NAMALWA (cell line): ENCODE measurements at regions not wholly inside any gene's neighbourhood (a gene's known extent, or its start where the extent isn't known, plus 50 kb on each side); places are given as distances from the start of the nearest gene placed in this dataset.
"Not testable (repeated sequence)": the region's sequence is repeated elsewhere in the genome, so short reads cannot be mapped to it uniquely, and the experiment has no call there.

Source experiments
- DNase-seq: peaks from one replicate; pipeline ENCODE4 v3.0.0-alpha.2; 2015; ENCODE audit warnings: low spot score

GRCh38 chr7:86592185-86592584 lies 51.5 kb upstream of the GRM3 start:
- no peak for DNase-seq

DNA sequence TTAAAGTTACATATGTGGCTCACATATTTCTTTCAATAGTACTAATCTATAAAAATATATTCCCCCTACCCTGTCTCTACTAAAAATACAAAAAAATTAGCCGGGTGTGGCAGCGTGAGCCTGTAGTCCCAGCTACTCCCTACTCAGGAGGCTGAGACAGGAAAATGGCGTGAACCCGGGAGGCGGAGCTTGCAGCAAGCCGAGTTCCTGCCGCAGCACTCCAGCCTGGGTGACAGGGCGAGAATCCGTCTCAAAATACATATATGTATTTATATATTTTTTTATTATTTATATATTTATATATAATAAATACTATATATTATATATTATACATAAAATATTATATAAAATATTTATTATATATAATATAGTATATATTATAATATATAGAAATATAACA lies 69.7 kb upstream of the GRM3 start:
- no peak for DNase-seq

DNA sequence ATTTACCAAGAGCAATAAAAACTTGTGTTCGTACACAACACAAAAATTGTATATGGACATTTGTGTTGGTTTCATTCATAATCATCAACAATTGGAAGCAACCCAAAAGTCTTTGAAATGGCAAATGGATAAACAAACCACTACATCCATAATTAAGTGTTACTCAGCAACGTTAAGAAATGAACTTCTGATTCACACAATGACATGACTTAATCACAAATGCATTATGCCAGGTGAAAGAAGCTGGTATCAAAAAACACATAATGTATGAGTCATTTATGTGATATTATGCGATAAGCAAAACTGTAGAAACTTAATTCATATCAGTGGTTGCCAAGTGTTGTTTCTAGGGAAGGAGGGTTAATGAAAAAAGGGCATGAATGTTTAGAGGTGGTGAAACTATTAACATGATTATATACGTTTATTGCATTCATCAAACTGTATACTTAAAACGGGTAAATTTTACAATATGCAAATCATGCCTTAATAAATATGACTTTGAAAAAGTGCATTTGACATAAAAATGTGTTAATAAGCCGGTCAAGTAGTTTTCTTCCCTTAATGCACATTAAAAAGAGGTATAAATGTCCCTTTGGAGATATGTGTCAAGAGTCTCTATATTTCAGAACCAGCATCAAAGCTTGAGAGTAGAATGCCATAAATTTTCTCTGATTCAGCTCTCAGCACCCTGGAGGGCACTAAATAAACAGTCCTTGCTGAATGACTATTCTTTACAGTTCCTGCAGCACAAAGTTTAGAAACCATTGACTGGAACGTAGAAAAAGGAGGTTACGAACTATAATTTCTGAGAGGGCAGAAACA lies 84.8 kb upstream of the GRM3 start:
- no peak for DNase-seq

DNA sequence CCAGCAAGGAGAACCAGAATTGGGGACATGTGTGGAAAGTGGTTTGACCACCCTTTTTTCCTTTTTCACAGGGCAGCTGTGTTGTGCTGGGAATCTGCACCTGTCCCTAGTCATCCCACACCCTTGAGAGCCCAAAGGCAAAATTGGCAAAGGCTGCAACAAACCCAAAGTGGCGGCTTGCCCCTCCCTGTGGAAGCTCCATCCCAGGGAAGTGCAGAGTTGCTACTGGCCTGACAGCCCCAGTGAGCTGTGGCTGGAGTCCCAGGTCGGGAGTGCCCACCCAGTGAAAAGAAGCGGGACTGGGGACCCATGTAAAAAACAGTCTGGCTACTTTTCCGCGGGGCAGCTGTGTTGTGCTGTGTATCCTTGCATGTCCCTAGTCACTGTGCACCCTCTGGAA lies 109.1 kb upstream of the GRM3 start:
- no peak for DNase-seq

- no peak for DNase-seq
Observed at GRCh38 chr7:86504229-86504628, 139.5 kb upstream of the GRM3 start.

DNA sequence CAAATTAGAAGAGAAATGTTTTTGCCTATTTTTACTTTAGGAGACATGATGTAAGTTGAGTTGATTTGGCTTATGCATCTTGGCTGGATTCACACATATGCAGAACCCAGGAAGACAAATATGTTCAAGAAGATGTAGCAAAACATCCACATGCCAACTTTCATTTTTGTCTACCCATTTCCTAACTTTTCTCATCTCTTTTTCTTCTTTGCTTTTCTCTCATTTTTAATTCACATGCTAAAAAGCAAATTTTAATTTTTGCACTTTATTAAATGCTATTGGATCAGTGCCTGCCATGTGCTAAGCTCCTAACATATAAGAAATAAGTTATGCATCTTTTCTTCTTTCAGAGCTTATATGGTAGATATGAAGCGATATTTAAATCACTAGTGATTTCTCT lies 143.7 kb upstream of the GRM3 start:
- DNase-seq = no peak

DNA sequence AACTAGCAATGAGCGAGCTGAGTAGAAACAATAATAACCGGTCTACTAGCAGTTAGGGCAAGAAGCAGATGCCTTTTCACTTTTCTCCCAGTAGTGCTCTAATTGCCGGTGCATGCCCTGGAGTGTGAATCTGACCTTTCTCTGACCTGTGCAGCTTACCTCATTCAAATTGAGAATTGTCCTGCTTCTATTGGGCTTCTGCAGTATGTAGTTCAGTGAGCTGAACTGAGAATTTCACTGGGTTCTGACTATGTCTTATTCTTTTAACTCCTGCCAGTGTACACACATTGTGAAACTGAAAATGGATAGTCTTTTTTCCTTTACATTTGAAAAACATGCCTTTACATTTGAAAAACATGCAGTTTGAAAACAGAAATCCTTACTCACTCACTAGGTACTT lies 157.9 kb upstream of the GRM3 start:
- DNase-seq = no peak

GRCh38 chr7:86479144-86479543 lies 164.6 kb upstream of the GRM3 start:
- no peak for DNase-seq

DNA sequence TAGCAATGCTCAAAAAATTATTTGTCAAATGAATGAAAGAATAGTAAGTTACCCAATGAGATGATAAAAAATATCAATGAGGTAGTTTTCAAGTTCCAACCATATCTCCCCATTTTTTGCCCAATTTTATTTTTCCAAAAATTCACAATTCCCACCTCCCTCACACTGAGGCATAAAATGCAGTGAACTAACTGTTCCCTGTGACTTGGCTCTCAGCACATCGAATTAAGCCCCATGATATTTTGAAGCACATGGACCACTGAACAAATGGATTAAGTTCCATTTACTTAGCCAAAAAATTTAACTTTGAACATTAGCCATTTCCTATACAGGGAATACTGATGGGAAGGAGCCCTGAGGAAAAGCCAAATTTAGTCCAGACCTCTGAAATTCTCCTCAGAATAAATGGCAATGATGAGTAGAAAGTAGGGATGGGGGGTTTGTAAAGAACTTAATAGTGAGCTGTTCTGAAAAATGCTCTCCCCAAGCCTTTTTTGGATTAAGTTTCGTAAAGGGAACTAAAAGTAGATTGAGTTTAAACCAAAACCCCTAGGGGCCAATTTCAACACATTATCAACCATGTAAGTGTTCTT lies 166.3 kb upstream of the GRM3 start:
- DNase-seq = no peak

GRCh38 chr7:86470763-86471162 lies 172.9 kb upstream of the GRM3 start:
- no peak for DNase-seq

DNA sequence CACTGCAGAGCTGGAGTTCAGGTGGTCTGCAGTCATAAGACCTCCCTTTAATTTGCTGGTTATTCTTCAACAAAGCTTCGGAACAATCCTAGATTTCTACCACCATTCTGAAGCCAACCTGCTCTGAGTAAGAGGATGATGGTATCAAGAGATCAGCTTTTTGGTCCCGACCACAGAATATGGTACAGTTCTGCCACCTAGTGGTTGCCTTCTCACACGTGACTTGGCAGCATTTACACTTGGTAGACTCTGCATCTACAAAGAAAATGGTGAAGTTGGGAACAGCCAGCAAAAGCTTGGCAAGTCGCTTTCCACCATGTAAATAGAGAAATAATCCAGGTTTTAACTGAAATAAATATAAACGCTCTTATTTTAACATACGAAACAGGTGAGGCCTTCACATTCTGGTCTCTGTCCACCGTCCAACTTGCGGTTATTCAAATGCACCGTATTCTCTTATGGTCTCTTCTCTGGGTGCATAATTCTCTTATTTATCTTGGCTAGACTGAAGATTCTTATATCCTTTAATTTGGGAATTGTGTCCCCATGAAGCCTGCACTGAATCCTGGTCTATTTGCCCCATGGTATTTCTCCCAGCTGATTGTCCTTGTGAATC lies 173.9 kb upstream of the GRM3 start:
- peak; percentile 91 for DNase-seq

GRCh38 chr7:86454753-86455152 lies 189.0 kb upstream of the GRM3 start:
- no peak for DNase-seq

DNA sequence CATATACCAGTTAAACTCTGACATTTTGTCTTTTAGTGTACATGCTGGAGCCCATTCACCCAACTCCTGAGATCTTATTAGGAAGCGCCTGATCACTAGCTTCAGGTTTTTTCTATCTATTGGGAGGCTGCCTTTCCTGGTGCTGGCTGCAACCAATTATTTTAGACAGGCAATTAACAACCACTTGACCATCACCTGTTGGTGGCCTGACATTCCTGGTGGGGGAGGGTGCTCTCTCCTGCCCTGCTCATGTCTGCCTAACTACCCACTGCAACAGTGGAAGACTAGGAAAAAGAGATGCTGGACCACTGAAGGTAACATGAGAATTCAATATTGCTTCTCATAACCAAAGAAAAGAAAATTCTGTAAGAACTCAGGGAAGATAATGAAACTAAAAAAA lies 190.3 kb upstream of the GRM3 start:
- DNase-seq = no peak

DNA sequence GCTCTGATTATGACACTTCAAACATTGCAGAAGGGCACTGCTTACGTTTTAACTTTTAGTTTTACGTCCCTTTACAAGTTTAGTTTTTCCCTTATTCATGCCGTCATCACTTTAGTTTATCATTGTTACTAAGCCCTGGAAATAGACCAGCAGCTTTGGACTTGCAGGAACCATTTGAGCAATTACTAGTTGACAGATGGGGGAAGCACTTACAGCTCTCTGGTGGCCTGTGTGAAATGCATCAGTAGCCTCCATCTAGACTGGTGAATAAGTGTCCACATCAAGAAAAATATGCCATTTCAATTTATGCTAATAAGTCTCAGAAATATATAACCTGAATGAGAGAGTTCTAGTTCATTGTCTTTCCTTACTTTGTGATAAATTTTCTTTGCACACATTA lies 194.9 kb upstream of the GRM3 start:
- no peak for DNase-seq

GRCh38 chr7:86445285-86445684 lies 198.4 kb upstream of the GRM3 start:
- no peak for DNase-seq

DNA sequence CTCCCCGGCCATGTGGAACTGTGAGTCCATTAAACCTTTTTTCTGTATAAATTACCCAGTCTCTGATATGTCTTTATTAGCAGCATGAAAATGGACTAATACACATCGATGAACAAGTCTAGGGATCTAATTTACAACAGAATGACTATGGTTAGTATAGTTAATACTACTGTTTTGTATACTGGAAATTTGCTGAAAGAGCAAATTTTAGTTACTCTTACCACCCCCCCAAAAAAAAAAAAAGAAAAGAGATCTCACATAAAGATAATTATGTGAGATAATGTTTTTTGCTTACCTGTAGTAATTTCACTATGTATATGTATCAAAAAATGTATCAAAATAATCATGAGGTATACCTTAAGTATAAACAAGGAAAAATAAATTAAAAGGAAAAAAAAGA lies 199.5 kb upstream of the GRM3 start:
- DNase-seq = no peak

DNA sequence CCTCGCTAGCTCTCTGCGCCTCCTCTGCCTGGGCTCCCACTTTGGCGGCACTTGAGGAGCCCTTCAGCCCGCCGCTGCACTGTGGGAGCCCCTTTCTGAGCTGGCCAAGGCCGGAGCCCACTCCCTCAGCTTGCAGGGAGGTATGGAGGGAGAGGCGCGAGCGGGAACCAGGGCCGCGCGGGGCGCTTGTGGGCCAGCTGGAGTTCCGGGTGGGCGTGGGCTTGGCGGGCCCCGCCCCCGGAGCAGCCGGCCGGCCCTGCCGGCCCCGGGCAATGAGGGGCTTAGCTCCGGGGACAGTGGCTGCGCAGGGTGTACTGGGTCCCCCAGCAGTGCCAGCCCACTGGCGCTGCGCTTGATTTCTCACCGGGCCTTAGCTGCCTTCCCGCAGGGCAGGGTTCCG lies 203.3 kb upstream of the GRM3 start:
- not testable (repeated sequence) for DNase-seq

GRCh38 chr7:86437951-86438450 lies 205.7 kb upstream of the GRM3 start:
- no peak for DNase-seq

GRCh38 chr7:86431761-86432160 lies 211.9 kb upstream of the GRM3 start:
- no peak for DNase-seq

DNA sequence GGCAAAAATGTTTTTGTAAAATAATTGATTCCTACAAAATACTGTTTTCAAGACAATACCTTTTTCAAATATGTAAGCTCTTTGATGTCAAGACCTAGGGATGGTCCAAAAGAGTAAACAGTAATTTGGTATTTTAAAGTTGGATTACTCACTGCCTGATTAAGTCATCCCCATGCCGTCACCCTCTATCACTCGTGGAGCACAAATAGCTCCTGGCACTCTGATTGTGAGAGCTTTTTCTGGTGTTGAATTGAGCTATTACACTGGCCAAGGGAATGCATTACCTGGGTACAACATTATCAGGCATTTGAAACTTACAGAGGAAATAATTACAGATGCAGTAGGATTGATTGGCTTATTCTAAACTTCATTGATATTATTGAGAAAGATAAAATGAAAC lies 231.9 kb upstream of the GRM3 start:
- no peak for DNase-seq

DNA sequence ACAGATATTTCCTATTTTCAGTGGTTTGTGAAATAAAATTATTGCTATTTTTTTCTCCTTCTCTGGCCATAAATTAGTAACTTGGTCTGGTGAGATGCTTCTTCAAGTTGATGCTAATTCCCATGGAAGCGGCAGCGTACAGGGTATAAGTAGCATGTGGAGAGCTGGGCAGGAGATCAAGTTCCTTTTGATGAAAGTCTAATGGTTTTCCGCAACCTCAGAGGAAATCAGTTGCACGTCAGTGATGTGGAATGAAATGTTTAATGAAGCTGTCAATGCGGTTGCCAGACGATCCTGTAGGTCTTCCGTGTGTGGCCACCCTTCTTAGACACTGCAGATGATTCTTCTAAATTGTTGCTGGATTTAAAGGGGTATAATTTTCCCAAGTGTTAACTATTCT lies 236.4 kb upstream of the GRM3 start:
- DNase-seq = no peak

DNA sequence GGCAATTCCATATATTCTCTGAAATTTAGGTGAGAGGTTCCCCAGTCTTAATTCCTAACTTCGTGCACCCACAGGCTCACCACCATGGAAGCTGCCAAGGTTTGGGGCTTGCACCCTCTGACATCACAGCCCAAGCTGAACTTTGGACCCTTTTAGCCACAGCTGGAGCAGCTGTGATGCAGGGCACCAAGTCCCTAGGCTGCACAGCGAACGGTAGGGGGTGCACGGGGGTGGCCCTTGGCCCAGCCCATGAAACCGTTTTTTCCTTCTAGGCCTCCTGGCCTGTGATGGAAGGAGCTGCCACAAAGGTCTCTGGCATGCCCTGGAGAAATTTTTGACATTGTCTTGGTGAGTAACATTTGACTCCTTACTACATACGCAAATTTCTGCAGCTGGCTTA lies 251.9 kb upstream of the GRM3 start:
- DNase-seq = no peak

DNA sequence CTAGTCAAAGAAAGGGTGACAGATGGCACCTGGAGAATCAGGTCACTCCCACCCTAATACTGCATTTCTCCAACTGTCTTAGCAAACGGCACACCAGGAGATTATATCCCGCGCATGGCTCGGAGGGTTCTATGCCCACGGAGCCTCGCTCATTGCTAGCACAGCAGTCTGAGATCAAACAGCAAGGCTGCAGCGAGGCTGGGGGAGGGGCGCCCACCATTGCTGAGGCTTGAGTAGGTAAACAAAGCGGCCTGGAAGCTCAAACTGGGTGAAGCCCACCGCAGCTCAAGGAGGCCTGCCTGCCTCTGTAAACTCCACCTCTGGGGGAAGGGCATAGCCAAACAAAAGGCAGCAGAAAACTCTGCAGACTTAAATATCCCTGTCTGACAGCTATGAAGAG lies 268.1 kb upstream of the GRM3 start:
- DNase-seq = not testable (repeated sequence)
